Progenitor cell of endocrine pancreas (in vitro differentiated cells): ENCODE measurements at regions not wholly inside any gene's neighbourhood (a gene's known extent, or its start where the extent isn't known, plus 50 kb on each side); places are given as distances from the start of the nearest gene placed in this dataset.

Experiments used
- DNase-seq: peaks from one replicate; pipeline ENCODE4 v3.0.0; 2021; ENCODE audit warnings: low spot score; ENCODE audit not compliant: unreplicated experiment
- H3K27ac Mint-ChIP-seq: 2 replicates; pipeline ENCODE4 v1.8.0; 2021; ENCODE audit warnings: mild to moderate bottlenecking, moderate library complexity, mixed read lengths
- H3K27me3 Mint-ChIP-seq: 2 replicates; pipeline ENCODE4 v1.8.0; 2021; ENCODE audit warnings: mixed read lengths
- H3K36me3 Mint-ChIP-seq: 2 replicates; pipeline ENCODE4 v1.8.0; 2022; ENCODE audit warnings: mixed read lengths; ENCODE audit not compliant: insufficient read depth
- H3K4me1 Mint-ChIP-seq: 2 replicates; pipeline ENCODE4 v1.8.0; 2021; ENCODE audit warnings: low read depth, mixed read lengths
- H3K4me3 Mint-ChIP-seq: 2 replicates; pipeline ENCODE4 v1.8.0; 2021; ENCODE audit warnings: low read depth, mild to moderate bottlenecking, moderate library complexity, mixed read lengths
- H3K9me3 Mint-ChIP-seq: 2 replicates; pipeline ENCODE4 v1.8.0; 2021; ENCODE audit warnings: low read depth, mixed read lengths
- CTCF ChIP-seq: fragments of 200-600 bp; sonication (generic); IDR thresholded peaks from one replicate; pipeline ENCODE4 v1.5.0; 2021; ENCODE audit warnings: antibody characterized with exemption, mild to moderate bottlenecking; ENCODE audit not compliant: unreplicated experiment

- Mint-ChIP-seq H3K4me1 (peaks cover 9% of the 10 kb centered on the region), H3K27ac (no peak overlapping the region), H3K4me3 (no peak overlapping the region), H3K36me3 (no peaks in the 10 kb centered on the region), H3K27me3 (peaks cover 20% of the 10 kb centered on the region), H3K9me3 (no peaks in the 10 kb centered on the region)
- TF ChIP-seq CTCF = no peak
- DNase-seq = no peak
Observed at GRCh38 chr2:5980450-5981190, 288.4 kb downstream of the SOX11 start.

- no peaks in the 10 kb centered on the region for H3K9me3 Mint-ChIP-seq
- peaks cover 30% of the 10 kb centered on the region for H3K27me3 Mint-ChIP-seq
- no peak overlapping the region for H3K27ac Mint-ChIP-seq
- H3K36me3 Mint-ChIP-seq = no peaks in the 10 kb centered on the region
- H3K4me3 Mint-ChIP-seq = no peak overlapping the region
- DNase-seq = no peak
- peaks cover 12% of the 10 kb centered on the region for H3K4me1 Mint-ChIP-seq
- TF ChIP-seq CTCF = no peak
Observed at GRCh38 chr2:5982193-5982902, 290.2 kb downstream of the SOX11 start.

- Mint-ChIP-seq H3K9me3 (no peaks in the 10 kb centered on the region), H3K4me1 (peaks cover 12% of the 10 kb centered on the region), H3K27me3 (peaks cover 30% of the 10 kb centered on the region), H3K4me3 (no peak overlapping the region), H3K27ac (no peak overlapping the region), H3K36me3 (no peaks in the 10 kb centered on the region)
- TF ChIP-seq CTCF = no peak
- DNase-seq = no peak
Observed at GRCh38 chr2:5982903-5983265, 290.7 kb downstream of the SOX11 start.

GRCh38 chr2:5983511-5984272 lies 291.5 kb downstream of the SOX11 start:
- no peak for TF ChIP-seq CTCF
- Mint-ChIP-seq H3K4me3 (no peak overlapping the region), H3K27ac (no peak overlapping the region), H3K4me1 (peaks cover 12% of the 10 kb centered on the region), H3K36me3 (no peaks in the 10 kb centered on the region), H3K9me3 (no peaks in the 10 kb centered on the region), H3K27me3 (peaks cover 30% of the 10 kb centered on the region)
- no peak for DNase-seq

GRCh38 chr2:5984273-5984655 lies 292.1 kb downstream of the SOX11 start:
- Mint-ChIP-seq H3K4me1 (peaks cover 12% of the 10 kb centered on the region), H3K27me3 (peaks cover 30% of the 10 kb centered on the region), H3K9me3 (no peaks in the 10 kb centered on the region), H3K4me3 (no peak overlapping the region), H3K27ac (no peak overlapping the region), H3K36me3 (no peaks in the 10 kb centered on the region)
- TF ChIP-seq CTCF = no peak
- DNase-seq = no peak
